Astrocyte of the cerebellum (primary cell): ENCODE measurements at regions not wholly inside any gene's neighbourhood (a gene's known extent, or its start where the extent isn't known, plus 50 kb on each side); places are given as distances from the start of the nearest gene placed in this dataset.
A peak's percentile ranks its signal among the peaks of the same experiment; 100 is the strongest.

ENCODE experiments used
- DNase-seq: peaks from one replicate; pipeline ENCODE4 v3.0.0-alpha.2; 2011; ENCODE audit warnings: low read depth
- H3K4me3 ChIP-seq: 2 replicates; pipeline ENCODE4 v1.5.1; 2011; ENCODE audit warnings: mild to moderate bottlenecking, low read depth, low read length, moderate library complexity
- in situ Hi-C: cut with HindIII; loops from 2 replicates; pipeline ENCODE4 v1.10.0; 2017; ENCODE audit warnings: low sequenced_read_pairs
- TF ChIP-seq, protein P1 (sequence below): IDR thresholded peaks from 2 replicates; pipeline ENCODE4 v1.5.1; 2012; ENCODE audit warnings: low read length, low read depth, moderate library complexity, mild to moderate bottlenecking; ENCODE audit errors: missing control alignments

DNA sequence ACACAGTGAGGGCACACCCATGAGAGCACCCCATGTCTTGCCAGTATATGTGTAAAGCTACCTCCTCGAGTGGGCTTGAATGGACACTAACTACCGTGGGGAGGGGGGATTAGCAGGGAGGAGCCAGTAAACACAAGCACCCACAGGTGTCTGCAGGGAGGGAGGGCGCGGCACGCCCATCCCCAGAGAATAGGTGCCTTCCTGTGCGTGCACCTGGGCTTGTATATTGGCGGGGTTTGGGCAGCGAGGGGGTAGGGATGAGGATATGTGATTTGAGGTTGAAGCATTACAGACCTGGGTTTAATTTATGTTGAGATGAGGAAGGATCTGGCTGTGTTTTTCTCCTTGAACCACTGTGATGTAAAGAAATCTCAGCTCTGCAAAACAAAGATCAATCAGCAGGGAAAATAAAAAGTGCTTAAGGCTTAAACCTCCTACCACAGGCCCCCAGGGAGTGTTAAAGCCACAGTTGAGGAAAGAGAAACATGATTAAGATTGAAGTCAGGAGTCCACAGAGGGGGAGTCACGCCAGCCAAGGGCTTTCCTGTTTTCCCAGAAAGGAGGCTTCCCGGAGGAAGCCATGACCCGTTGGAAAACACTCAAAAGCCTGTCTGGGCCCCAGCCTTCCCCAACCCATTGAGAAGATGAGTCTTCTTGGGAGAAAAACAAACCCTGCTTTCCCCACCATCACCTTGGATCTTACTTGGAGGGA, 80.0 kb downstream of the CAMK2N1 start:
- in situ Hi-C loops, result no loop called here
- TF ChIP-seq, protein P1, sequence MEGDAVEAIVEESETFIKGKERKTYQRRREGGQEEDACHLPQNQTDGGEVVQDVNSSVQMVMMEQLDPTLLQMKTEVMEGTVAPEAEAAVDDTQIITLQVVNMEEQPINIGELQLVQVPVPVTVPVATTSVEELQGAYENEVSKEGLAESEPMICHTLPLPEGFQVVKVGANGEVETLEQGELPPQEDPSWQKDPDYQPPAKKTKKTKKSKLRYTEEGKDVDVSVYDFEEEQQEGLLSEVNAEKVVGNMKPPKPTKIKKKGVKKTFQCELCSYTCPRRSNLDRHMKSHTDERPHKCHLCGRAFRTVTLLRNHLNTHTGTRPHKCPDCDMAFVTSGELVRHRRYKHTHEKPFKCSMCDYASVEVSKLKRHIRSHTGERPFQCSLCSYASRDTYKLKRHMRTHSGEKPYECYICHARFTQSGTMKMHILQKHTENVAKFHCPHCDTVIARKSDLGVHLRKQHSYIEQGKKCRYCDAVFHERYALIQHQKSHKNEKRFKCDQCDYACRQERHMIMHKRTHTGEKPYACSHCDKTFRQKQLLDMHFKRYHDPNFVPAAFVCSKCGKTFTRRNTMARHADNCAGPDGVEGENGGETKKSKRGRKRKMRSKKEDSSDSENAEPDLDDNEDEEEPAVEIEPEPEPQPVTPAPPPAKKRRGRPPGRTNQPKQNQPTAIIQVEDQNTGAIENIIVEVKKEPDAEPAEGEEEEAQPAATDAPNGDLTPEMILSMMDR, result no peak
- H3K4me3 ChIP-seq, result no peak overlapping the region
- DNase-seq, result peak; percentile 91

GRCh38 chr1:20405051-20405754, 80.8 kb downstream of the CAMK2N1 start:
- in situ Hi-C loops, result no loop called here
- TF ChIP-seq, protein P1, result no peak
- H3K4me3 ChIP-seq, result no peak overlapping the region
- DNase-seq, result no peak
